ENCODE measurements at regions not wholly inside any gene's neighbourhood (a gene's known extent, or its start where the extent isn't known, plus 50 kb on each side); places are given as distances from the start of the nearest gene placed in this dataset.
"Not testable (repeated sequence)": the region's sequence is repeated elsewhere in the genome, so short reads cannot be mapped to it uniquely, and the experiment has no call there.

DNA sequence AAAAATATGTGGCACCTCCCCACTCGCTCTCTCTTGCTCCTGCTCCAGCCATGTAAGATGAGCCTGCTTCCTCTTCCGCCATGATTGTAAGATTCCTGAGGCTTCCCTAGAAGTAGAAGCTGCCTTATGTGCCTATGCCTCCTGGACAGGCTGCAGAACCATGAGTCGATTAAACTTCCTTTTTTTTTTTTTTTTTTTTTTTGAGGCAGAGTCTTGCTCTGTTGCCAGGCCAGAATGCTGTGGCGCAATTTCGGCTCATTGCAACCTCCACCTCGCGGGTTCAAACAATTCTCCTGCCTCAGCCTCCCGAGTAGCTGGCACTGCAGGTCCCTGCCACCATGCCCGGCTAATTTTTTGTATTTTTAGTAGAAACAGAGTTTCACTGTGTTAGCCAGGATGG, 112.5 kb downstream of the FAM217A start:
- no peak overlapping the region for H3K4me3 ChIP-seq
- TF ChIP-seq, protein P1, sequence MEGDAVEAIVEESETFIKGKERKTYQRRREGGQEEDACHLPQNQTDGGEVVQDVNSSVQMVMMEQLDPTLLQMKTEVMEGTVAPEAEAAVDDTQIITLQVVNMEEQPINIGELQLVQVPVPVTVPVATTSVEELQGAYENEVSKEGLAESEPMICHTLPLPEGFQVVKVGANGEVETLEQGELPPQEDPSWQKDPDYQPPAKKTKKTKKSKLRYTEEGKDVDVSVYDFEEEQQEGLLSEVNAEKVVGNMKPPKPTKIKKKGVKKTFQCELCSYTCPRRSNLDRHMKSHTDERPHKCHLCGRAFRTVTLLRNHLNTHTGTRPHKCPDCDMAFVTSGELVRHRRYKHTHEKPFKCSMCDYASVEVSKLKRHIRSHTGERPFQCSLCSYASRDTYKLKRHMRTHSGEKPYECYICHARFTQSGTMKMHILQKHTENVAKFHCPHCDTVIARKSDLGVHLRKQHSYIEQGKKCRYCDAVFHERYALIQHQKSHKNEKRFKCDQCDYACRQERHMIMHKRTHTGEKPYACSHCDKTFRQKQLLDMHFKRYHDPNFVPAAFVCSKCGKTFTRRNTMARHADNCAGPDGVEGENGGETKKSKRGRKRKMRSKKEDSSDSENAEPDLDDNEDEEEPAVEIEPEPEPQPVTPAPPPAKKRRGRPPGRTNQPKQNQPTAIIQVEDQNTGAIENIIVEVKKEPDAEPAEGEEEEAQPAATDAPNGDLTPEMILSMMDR (IDR thresholded peaks at IDR 0.05): no peak
- ATAC-seq: no peak
- intact Hi-C loops (cut with DNase I, micrococcal nuclease): no loop called here
- H3K36me3 ChIP-seq (ENCODE audit: low read depth): no peaks in the 10 kb centered on the region
- H3K9me3 ChIP-seq: no peaks in the 10 kb centered on the region
- DNase-seq: no peak
- H3K4me1 ChIP-seq (ENCODE audit: low read depth): no peaks in the 10 kb centered on the region

DNA sequence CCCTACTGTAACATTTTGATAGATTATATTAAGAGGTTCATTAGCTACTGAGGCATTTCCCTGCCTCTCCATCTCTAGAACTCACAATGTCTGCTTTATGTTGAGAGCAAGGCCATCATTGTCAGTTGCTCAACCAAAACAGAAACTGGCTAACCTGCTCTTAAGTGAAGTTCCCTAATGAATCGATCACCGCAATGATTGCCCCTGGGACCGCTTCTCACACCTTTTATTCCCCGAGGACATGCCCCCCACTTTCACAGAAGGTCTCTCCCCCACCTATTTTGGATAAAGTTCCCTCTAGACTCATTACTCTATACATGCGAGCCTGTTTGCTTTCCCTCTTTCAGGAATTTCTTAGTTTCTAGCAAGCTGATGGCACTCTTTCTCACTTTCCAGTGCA, 108.8 kb downstream of the FAM217A start:
- no peak for ATAC-seq
- no peak for DNase-seq
- Histone ChIP-seq H3K36me3 (ENCODE audit: low read depth) (no peaks in the 10 kb centered on the region), H3K4me3 (no peak overlapping the region), H3K9me3 (no peaks in the 10 kb centered on the region), H3K4me1 (ENCODE audit: low read depth) (no peaks in the 10 kb centered on the region)
- intact Hi-C loops (cut with DNase I, micrococcal nuclease): no loop called here
- TF ChIP-seq, protein P1 (IDR thresholded peaks at IDR 0.05): no peak

DNA sequence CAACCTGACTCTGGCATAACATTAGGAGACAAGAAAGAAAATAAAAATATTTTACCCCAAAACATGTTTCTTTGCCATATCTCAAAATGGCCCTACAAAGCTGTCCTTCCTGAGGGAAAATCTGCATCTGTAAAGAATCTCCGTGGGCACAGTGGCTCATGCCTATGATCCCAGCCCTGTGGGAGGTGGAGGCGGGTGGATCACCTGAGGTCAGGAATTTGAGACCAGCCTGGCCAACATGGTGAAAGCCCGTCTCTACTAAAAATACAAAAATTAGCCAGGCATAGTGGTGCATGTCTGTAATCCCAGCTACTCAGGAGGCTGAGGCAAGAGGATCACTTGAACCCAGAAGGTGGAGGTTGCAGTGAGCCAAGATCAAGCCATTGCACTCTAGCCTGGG, 105.8 kb downstream of the FAM217A start:
- H3K4me1 ChIP-seq (ENCODE audit: low read depth); H3K4me3 ChIP-seq; intact Hi-C loops (cut with DNase I, micrococcal nuclease); ATAC-seq; H3K9me3 ChIP-seq; DNase-seq; H3K36me3 ChIP-seq (ENCODE audit: low read depth): not testable (repeated sequence)

DNA sequence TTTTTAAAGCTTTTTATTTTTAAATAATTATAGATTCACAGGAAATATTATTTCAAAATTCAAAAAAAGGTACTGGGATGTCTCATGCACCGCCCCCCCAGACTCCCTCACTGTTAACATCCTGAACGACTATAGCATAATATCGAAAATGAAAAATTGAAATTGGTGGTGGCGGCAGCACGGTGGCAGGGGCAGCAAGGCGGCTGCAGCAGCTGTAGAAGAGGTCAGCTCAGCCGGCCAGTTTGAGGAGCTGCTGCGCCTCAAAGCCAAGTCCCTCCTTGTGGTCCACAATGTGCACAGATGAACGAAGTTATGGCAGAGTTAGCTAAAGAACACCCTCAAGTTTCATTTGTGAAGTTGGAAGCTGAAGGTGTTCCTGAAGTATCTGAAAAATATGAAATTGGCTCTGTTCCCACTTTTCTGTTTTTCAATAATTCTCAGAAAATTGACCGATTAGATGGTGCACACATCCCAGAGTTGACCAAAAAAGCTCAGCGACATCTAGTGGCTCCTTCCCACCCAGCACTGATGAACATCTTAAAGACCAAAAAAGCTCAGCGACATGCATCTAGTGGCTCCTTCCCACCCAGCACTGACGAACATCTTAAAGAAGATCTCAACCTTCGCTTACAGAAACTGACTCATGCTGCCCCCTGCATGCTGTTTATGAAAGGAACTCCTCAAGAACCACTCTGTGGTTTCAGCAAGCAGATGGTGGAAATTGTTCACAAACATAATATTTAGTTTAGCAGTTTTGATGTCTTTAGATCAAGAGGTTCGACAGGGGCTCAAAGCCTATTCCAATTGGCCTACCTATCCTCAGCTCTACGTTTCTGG, 100.8 kb downstream of the FAM217A start:
- no peaks in the 10 kb centered on the region for H3K4me1 ChIP-seq (ENCODE audit: low read depth)
- DNase-seq: peak in 1 of 3 donors; percentile 49
- no peak overlapping the region for H3K4me3 ChIP-seq
- no peaks in the 10 kb centered on the region for H3K36me3 ChIP-seq (ENCODE audit: low read depth)
- no peaks in the 10 kb centered on the region for H3K9me3 ChIP-seq
- intact Hi-C loops (cut with DNase I, micrococcal nuclease): no loop called here
- TF ChIP-seq, protein P1 (IDR thresholded peaks at IDR 0.05): peak; percentile 17
- ATAC-seq: peak; percentile 55

DNA sequence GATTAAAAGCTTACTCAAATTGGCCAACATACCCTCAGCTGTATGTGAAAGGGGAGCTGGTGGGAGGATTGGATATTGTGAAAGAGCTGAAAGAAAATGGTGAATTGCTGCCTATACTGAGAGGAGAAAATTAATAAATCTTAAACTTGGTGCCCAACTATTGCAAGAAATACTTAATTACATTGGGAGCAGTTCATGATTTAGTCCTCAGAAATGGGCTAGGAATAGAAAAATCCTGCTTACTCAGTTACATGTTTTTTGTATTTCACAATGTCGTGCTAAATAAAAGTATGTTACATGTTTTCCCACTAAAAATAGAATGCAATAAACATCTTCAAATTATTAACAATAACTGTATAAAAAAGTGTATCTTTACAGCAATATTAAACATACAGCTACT, 100.0 kb downstream of the FAM217A start:
- H3K4me3 ChIP-seq; DNase-seq; ATAC-seq; H3K4me1 ChIP-seq (ENCODE audit: low read depth); H3K9me3 ChIP-seq; H3K36me3 ChIP-seq (ENCODE audit: low read depth); intact Hi-C loops (cut with DNase I, micrococcal nuclease): not testable (repeated sequence)

DNA sequence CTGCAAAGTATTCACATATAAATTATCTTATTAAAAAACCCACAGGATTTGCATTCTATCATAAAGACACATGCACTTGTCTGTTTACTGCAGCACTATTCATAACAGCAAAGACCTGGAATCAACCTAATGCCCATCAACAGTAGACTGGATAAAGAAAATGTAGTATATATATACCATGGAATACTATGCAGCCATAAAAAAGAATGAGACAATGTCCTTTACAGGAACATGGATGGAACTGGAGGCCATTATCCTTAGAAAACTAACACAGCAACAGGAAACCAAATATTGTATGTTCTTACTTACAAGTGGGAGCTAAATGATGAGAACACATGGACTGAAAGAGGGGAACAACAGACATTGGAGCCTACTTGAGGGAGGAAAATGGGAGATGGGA, 97.0 kb downstream of the FAM217A start:
- no peak for ATAC-seq
- intact Hi-C loops (cut with DNase I, micrococcal nuclease): loop anchor here in 1 of 2 donors (10.0 kb wide), 1 partner anchor 237 kb away; no protein-coding TSS in a partner anchor

More for the DNA sequence above, 97.0 kb downstream of the FAM217A start:
- Histone ChIP-seq H3K9me3 (no peaks in the 10 kb centered on the region), H3K4me1 (ENCODE audit: low read depth) (no peaks in the 10 kb centered on the region), H3K4me3 (no peak overlapping the region), H3K36me3 (ENCODE audit: low read depth) (no peaks in the 10 kb centered on the region)
- TF ChIP-seq, protein P1 (IDR thresholded peaks at IDR 0.05): no peak
- no peak for DNase-seq

Data from mucosa of descending colon (tissue), 3 donors.